GM23338 (cell line): ENCODE measurements at regions not wholly inside any gene's neighbourhood (a gene's known extent, or its start where the extent isn't known, plus 50 kb on each side); places are given as distances from the start of the nearest gene placed in this dataset.

Experiments
- POLR2AphosphoS5 ChIP-seq: IDR thresholded peaks from 2 replicates; pipeline ENCODE4 v1.6.1; 2016; ENCODE audit warnings: antibody characterized with exemption, low read depth
- TF ChIP-seq, protein P1 (sequence below): fragments of 250-450 bp; sonication (Bioruptor Pico); IDR thresholded peaks from 2 replicates; pipeline ENCODE4 v1.5.0; 2020; ENCODE audit warnings: mild to moderate bottlenecking, moderate library complexity
- TF ChIP-seq, protein P2 (sequence below), 2 experiments: fragments of 200-600 bp in 1 of 2; sonication (generic) in 1 of 2; conservative IDR thresholded peaks; 2 replicates each; pipeline versions ENCODE4 v1.5.1 to v1.6.1; 2016 to 2017; ENCODE audit warnings: antibody characterized with exemption in 2 of 2, low read depth in 2 of 2, mild to moderate bottlenecking in 2 of 2, moderate library complexity in 1 of 2

DNA sequence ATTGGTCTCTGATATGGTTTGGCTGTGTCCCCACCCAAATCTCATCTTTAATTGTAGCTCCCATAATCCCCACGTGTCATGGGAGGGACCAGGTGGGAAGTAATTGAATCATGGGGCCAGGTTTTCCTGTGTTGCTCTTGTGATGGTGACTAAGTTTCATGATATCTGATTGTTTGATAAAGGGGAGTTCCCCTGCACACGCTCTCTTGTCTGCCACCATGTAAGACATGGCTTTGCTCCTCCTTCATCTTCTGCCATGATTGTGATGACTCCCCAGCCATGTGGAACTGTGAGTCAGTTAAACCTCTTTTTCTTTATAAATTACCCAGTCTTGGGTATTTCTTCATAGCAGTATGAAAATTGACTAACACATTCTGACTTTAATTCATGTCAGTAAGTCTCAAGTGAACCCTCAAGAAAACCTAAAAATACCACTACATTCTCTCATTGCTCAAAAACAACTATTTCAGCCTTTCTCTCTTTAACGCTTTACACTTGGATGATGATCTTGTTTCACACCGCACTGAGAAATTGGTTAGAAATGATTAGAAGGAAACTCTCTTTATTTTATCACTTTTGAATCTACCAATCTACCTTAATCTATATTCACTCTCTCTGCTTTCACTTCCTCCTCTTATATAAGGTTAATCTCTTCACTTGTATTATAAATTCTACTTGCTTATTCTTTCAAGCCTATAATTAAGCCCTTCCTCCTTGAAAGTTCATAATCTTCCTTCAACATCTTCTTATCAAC, 110.1 kb downstream of the GALR1 start:
- TF ChIP-seq, protein P1, sequence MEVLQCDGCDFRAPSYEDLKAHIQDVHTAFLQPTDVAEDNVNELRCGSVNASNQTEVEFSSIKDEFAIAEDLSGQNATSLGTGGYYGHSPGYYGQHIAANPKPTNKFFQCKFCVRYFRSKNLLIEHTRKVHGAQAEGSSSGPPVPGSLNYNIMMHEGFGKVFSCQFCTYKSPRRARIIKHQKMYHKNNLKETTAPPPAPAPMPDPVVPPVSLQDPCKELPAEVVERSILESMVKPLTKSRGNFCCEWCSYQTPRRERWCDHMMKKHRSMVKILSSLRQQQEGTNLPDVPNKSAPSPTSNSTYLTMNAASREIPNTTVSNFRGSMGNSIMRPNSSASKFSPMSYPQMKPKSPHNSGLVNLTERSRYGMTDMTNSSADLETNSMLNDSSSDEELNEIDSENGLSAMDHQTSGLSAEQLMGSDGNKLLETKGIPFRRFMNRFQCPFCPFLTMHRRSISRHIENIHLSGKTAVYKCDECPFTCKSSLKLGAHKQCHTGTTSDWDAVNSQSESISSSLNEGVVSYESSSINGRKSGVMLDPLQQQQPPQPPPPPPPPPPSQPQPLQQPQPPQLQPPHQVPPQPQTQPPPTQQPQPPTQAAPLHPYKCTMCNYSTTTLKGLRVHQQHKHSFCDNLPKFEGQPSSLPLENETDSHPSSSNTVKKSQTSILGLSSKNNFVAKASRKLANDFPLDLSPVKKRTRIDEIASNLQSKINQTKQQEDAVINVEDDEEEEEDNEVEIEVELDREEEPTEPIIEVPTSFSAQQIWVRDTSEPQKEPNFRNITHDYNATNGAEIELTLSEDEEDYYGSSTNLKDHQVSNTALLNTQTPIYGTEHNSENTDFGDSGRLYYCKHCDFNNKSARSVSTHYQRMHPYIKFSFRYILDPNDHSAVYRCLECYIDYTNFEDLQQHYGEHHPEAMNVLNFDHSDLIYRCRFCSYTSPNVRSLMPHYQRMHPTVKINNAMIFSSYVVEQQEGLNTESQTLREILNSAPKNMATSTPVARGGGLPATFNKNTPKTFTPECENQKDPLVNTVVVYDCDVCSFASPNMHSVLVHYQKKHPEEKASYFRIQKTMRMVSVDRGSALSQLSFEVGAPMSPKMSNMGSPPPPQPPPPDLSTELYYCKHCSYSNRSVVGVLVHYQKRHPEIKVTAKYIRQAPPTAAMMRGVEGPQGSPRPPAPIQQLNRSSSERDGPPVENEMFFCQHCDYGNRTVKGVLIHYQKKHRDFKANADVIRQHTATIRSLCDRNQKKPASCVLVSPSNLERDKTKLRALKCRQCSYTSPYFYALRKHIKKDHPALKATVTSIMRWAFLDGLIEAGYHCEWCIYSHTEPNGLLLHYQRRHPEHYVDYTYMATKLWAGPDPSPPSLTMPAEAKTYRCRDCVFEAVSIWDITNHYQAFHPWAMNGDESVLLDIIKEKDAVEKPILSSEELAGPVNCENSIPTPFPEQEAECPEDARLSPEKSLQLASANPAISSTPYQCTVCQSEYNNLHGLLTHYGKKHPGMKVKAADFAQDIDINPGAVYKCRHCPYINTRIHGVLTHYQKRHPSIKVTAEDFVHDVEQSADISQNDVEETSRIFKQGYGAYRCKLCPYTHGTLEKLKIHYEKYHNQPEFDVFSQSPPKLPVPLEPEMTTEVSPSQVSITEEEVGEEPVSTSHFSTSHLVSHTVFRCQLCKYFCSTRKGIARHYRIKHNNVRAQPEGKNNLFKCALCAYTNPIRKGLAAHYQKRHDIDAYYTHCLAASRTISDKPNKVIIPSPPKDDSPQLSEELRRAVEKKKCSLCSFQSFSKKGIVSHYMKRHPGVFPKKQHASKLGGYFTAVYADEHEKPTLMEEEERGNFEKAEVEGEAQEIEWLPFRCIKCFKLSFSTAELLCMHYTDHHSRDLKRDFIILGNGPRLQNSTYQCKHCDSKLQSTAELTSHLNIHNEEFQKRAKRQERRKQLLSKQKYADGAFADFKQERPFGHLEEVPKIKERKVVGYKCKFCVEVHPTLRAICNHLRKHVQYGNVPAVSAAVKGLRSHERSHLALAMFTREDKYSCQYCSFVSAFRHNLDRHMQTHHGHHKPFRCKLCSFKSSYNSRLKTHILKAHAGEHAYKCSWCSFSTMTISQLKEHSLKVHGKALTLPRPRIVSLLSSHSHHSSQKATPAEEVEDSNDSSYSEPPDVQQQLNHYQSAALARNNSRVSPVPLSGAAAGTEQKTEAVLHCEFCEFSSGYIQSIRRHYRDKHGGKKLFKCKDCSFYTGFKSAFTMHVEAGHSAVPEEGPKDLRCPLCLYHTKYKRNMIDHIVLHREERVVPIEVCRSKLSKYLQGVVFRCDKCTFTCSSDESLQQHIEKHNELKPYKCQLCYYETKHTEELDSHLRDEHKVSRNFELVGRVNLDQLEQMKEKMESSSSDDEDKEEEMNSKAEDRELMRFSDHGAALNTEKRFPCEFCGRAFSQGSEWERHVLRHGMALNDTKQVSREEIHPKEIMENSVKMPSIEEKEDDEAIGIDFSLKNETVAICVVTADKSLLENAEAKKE (CRISPR knock-in tag), result no peak
- no peak for TF ChIP-seq POLR2AphosphoS5
- TF ChIP-seq, protein P2, sequence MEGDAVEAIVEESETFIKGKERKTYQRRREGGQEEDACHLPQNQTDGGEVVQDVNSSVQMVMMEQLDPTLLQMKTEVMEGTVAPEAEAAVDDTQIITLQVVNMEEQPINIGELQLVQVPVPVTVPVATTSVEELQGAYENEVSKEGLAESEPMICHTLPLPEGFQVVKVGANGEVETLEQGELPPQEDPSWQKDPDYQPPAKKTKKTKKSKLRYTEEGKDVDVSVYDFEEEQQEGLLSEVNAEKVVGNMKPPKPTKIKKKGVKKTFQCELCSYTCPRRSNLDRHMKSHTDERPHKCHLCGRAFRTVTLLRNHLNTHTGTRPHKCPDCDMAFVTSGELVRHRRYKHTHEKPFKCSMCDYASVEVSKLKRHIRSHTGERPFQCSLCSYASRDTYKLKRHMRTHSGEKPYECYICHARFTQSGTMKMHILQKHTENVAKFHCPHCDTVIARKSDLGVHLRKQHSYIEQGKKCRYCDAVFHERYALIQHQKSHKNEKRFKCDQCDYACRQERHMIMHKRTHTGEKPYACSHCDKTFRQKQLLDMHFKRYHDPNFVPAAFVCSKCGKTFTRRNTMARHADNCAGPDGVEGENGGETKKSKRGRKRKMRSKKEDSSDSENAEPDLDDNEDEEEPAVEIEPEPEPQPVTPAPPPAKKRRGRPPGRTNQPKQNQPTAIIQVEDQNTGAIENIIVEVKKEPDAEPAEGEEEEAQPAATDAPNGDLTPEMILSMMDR (conservative IDR thresholded peaks at IDR 0.05; ENCODE audit: low read depth in 2 of 2), result no peak
